H1 (cell line): ENCODE measurements at regions not wholly inside any gene's neighbourhood (a gene's known extent, or its start where the extent isn't known, plus 50 kb on each side); places are given as distances from the start of the nearest gene placed in this dataset.

ENCODE experiments used
- CHD1 ChIP-seq: IDR thresholded peaks from 2 replicates; pipeline ENCODE4 v1.6.1; 2012; ENCODE audit warnings: low read depth, low read length, improper control_type of control experiment
- CHD2 ChIP-seq: IDR thresholded peaks from 2 replicates; pipeline ENCODE4 v1.6.1; 2012; ENCODE audit warnings: low read length, improper control_type of control experiment
- CREB1 ChIP-seq: IDR thresholded peaks from 2 replicates; pipeline ENCODE4 v1.6.1; 2012; ENCODE audit warnings: inconsistent platforms
- EZH2 ChIP-seq: fragments of 200-600 bp; sonication (generic); IDR thresholded peaks from 2 replicates; pipeline ENCODE4 v1.7.1; 2012; ENCODE audit warnings: low read depth, mild to moderate bottlenecking, moderate library complexity, low read length, inconsistent platforms; ENCODE audit not compliant: severe bottlenecking
- SIX5 ChIP-seq: IDR thresholded peaks from 2 replicates; pipeline ENCODE4 v1.6.1; 2011; ENCODE audit warnings: mild to moderate bottlenecking, low read depth, low read length

- no peak for TF ChIP-seq EZH2
- no peak for TF ChIP-seq SIX5
- no peak for TF ChIP-seq CREB1
- no peak for TF ChIP-seq CHD2
- no peak for TF ChIP-seq CHD1
Measured at GRCh38 chr3:110755345-110755744, 316.3 kb upstream of the NECTIN3 start (continued).
